ENCODE measurements at regions not wholly inside any gene's neighbourhood (a gene's known extent, or its start where the extent isn't known, plus 50 kb on each side); places are given as distances from the start of the nearest gene placed in this dataset.

DNA sequence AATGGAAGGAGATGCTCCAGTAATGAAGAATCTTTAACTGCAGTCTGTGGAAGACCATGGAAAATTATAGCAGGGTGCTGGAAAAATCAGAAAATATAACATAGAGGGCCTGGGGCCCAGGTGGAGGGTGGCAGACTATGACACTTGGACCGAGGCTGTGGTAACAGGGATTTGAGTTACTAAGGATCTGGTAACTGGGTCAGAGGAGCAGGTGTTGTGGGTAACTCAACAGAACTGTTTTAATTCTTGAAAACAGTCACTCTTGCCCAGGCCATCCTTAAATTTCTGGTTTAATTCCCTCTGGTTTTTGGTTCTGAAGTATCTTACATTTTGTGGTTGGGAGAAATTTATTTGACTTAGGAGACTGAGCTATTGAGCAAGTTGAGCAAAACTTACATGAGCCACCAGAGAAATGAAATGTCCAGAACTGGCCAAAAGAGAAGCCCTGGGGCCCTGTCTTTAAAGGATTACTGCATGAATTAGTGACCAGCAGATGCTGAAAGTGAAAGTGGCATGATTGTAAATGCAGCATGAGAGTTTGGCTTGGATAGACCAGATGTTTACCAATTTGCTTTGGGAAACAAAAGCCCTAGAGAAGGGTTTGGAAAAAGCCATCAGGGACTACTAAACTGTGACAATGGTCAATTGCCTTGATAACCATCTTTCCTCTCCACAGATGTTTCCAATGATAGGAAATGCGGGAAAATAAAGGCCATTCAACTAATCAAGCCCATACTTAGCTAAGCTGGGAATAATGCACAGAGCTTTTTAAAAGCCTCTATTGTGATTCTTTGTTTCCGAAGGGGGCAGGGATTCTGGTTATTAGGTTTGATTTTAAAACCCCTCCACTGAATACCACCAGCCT lies 374.9 kb upstream of the TGFBR2 start:
- TF ChIP-seq, protein P1, sequence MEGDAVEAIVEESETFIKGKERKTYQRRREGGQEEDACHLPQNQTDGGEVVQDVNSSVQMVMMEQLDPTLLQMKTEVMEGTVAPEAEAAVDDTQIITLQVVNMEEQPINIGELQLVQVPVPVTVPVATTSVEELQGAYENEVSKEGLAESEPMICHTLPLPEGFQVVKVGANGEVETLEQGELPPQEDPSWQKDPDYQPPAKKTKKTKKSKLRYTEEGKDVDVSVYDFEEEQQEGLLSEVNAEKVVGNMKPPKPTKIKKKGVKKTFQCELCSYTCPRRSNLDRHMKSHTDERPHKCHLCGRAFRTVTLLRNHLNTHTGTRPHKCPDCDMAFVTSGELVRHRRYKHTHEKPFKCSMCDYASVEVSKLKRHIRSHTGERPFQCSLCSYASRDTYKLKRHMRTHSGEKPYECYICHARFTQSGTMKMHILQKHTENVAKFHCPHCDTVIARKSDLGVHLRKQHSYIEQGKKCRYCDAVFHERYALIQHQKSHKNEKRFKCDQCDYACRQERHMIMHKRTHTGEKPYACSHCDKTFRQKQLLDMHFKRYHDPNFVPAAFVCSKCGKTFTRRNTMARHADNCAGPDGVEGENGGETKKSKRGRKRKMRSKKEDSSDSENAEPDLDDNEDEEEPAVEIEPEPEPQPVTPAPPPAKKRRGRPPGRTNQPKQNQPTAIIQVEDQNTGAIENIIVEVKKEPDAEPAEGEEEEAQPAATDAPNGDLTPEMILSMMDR (conservative IDR thresholded peaks at IDR 0.05; ENCODE audit: low read length) = no peak
- no peak for TF ChIP-seq EZH2phosphoT487 (IDR thresholded peaks at IDR 0.05; ENCODE audit: borderline replicate concordance)
